Stimulated activated naive CD4-positive, alpha-beta T cell (primary cell): ENCODE measurements at regions not wholly inside any gene's neighbourhood (a gene's known extent, or its start where the extent isn't known, plus 50 kb on each side); places are given as distances from the start of the nearest gene placed in this dataset.

ENCODE experiments used
- DNase-seq, 6 experiments: peaks; one replicate each; lab custom pipeline; 2025; lab: John Stamatoyannopoulos, UW

DNA sequence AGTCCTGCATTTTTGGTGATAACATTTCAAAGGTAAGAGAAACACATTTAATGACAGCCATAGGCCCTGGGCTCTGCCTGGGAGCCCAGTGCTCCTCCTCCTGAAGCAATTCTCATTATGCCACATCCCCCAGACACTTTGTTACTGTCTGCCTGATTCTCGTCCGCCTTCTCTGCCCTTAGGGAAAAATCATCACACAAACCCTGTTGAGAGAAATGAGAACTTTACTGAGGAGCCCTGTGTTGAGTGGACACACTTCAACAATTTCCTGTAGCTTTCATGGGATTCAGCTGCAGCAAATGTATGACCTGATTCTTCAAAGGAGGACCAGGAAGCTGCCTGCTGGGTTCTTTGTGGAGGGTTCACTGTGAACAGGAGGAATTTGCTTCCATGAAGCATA lies 566.5 kb upstream of the FRG1 start:
- DNase-seq, result no peak

DNA sequence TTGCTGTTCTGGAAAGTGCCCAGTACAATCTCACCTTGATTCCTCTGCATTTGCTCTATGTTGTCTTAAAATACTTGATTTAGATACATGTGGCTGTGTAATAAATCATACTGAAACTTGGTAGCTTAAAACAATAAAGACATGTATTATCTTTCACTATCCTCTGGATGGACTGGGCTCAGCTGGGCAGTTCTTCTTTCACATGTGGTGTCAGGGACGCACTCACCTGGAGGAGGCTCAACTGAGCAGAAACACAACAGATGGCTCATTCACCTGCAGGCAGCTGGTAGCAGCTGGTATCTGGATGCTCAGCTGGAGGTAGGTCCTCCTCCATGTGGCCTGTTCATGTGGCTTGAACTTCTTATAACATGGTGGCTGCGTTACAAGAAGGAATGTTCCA lies 563.8 kb upstream of the FRG1 start:
- DNase-seq, result no peak

DNA sequence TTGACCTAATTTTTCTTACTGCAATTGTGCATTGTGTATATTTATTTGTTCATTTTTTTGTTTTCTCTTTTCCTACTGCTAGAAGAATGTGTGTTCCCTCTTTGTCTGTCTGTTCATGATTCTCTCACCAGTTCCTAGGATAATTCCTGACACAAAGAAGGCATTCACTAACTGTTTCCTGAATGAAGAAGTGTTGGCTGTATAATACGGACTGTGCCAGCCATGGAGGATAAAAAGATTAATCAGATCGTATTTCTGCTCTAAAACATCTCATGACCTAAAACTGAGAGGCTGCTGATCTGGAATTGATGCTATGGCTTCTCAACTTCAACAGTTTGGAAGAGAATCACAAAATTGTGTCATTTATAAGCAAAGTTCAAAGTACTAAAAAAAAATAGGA lies 563.1 kb upstream of the FRG1 start:
- DNase-seq, result no peak

DNA sequence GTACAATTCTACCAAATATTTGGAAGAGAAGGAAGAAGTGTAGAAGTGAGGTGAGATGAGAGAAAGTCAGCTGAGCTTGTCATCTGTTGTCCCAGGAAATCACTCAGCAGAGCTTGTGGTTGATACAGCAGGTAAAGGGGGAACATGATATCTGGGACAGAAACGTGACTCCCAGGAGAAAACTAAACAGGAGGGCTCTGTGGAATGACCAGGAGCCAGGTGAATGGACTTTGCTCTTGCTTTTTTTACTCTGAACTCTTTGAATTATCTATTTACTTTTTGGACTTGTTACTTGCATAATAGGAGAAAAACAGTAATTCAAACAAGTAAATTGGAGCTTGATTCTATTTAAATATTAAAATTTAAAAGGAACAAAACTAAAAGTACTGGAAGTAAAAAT lies 555.6 kb upstream of the FRG1 start:
- DNase-seq, result no peak

DNA sequence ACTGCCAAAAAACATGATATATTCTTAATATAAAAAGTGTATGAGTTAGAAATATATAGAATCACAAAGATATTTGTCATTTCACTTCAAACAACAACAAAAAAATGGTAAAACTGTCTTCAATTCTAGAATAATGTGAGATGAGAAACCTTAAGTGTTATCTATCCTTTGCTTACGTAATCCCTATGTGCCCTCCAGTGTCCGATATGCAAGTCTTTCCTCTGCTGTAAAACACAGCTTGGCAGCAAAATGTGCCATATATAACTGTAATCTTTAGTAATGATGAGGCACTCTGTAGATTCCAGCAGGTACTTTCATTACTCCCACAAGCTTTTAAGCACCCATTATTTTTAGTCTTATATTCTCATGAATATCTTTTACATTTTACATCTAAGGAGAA lies 555.1 kb upstream of the FRG1 start:
- no peak for DNase-seq

DNA sequence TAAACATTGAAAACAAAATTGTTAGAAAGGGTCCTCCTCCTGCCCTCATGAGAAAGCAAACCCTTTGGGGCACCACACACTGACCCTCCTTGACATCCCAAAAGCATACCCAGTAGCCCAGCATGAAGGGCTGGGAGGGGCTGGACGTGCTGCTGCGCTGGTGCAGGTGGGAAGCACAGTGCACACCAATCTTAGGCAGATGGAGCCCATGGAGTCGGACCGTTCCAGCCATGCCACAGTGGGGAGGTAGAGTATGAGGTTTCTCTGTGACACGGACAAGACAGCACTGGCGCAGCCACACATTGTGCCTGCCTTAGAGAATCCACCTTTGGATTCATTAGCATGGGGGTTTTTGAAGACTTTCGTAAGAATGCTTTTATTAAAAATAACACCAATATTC lies 544.2 kb upstream of the FRG1 start:
- no peak for DNase-seq

DNA sequence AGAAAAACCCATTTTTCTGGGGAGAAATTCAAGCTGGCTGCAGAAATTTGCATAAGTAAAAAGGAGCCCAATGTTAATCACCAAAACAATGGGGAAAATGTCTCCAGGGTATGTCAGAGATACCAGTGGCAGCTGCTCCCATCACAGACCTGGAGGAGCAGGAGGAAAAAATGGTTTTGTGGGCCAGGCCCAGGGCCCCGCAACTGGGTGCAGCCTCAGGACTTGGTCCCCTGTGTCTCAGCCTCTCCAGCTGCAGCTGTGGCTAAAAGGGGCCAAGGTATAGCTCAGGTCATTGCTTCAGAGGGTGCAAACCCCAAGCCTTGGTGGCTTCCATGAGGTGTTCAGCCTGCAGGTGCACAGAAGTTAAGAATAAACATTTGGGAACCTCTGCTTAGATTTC lies 536.4 kb upstream of the FRG1 start:
- DNase-seq, result no peak

DNA sequence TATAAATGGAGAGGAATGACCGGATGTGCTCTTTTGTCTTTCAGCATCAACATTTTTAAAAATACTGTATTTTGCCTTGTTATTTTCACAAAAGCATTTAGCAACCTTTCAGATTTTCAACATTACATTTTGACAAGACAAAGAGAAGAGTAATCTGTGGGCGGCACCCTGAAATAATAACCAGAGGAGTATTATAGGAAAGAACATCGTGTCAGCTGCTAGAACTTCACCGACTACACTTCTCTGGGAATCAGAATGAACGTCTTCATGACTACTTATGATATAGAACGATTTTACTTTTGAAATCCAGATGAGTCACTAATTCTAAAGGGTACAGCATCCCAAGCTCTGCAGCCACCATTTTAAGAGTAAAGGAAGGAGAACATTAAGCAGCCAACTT lies 531.5 kb upstream of the FRG1 start:
- DNase-seq, result no peak

DNA sequence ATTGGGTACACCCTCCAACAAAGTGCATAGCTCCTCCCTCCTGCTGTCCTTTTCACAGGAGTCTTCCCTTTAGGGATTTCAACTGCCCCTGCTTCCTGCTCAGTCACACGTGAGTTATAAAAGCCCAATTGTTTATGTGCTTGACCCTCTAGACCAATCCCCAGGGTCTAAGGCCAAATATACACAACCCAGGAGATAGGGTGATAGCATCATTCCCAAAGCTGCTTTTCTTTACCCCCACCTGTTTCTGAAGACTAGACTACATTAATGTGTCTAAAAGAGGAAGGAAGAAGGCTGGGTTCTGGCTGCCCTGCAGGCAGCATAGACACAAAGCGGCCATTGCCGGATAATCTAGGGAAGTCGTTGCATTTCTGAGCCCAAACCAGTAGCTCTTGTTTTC lies 526.7 kb upstream of the FRG1 start:
- no peak for DNase-seq

DNA sequence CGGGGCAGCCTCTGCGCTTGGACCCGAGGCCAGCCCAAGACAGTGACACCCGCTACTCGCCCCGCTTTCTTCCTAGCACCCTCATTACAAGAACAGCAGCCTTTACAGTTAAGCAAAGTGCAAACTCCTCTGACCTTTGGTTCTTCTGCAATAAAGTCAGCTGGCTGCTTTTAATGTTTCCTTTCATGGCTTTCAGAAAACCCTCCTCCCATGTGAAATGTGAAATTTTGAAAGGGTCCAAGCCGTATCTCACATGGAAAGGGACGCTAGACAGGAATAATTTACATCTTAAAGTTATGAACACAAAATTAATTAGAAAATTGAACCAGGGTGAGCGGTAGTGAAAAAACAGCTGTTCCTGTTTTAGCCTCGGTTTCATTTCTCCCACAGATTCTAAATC lies 520.1 kb upstream of the FRG1 start:
- no peak for DNase-seq

DNA sequence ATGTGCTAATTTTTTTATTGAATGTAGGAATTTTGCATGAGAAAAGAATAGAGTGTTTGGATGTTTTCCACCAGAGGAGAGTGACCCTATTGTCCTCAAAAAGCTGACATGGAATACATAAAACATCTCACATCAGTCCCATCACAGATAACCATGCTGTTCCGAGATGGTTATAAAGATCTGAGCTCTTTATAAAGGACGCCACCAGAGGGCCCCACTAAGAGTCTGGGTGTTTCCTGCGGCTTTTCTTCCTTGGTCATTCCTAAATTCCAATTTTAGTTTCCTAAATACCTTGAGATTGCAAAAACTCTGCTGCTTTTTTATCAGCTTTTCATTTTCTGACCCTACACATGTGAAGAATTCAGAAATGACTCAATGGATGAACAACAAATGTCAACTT lies 504.5 kb upstream of the FRG1 start:
- DNase-seq, result no peak

DNA sequence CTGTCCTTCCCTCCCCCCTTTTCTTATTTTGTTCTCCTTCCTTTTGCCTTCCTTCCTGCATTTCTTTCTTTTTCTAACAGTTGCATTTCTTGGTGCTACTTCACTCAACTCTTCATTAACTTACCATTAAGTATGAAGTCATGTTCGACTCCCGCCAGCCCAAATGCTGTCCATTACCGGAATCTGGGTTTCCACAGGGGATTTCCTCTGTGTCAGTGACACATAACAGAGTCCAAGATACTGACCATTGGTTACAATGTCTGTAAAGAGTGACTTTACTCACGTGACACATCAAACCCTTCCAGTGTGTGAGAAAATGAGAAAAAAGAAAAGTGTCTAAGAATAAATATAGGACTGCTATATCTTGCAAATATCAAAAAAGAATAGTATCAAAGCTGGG lies 500.0 kb upstream of the FRG1 start:
- DNase-seq, result no peak

DNA sequence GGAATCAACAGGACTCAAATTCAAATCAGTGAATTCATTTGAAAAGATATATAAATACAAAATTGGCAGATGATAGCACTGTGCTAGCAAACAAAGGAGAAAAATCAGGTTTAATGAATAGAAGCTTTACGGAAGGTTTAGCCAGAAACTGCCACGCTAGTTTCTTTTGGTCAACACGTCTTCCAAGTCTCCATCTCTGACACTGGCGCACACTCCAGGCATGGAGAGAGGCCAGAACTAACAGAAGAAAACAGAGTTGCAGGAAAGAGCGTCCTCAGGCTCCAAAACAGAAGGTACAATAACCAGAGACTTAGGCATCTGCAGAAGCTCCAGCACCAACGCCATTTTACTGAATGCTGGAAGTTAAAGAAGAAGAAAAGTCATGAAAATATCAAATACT lies 497.3 kb upstream of the FRG1 start:
- DNase-seq, result no peak

DNA sequence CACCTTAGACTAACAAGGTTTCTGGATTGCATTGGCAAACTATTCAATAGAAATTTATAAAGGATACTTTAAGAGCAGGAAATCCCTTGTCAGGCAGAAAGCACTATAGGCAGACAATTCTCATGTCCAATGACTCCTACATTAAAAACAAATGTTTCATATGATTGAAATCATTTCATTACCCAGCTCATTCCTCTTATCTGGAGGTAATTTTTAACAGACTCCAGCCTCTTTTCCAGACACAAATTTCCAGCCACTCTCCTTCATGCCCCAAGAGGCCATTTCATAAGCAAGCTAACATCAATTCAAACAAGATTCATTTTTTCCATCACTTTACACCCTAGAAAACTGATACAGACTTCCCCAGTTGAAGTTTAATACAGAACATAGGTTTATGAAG lies 495.1 kb upstream of the FRG1 start:
- no peak for DNase-seq

DNA sequence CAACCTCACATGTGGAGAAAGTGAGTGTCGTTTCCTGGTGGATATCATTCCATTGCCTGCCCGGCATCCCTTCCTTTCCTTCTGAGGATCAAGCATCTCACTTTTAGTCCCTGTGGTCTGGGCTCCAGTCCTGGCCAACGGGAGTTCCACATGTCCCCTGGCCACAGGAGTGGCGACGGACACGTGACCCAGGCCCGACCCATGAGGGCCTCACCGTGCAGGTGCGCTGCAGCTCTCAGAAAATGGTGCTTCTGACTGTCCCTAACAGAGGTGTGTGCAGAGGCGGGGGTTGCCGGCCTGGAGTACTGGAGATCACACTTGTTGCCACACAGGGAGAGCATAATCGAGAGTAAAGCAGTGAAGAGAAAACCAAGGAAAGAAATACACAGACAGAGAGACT lies 476.9 kb upstream of the FRG1 start:
- DNase-seq, result no peak

DNA sequence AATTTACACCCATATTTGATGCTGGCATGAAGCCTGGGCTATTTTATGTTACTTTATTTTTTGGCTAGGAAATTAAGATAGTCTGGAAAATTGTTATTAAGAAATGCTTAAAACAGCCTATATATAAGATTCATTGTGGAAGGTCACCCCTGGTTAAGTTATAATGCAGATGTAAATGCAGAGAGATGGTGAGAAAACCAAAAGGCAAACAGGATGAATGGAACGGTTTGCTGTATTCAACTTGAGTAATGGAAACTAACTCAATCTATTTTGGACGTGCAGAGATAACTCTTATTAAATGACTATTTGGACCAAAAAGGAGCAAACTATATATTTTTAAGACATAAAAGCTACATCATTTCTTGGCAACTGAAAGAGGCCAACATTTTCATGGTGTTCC lies 446.3 kb upstream of the FRG1 start:
- no peak for DNase-seq

DNA sequence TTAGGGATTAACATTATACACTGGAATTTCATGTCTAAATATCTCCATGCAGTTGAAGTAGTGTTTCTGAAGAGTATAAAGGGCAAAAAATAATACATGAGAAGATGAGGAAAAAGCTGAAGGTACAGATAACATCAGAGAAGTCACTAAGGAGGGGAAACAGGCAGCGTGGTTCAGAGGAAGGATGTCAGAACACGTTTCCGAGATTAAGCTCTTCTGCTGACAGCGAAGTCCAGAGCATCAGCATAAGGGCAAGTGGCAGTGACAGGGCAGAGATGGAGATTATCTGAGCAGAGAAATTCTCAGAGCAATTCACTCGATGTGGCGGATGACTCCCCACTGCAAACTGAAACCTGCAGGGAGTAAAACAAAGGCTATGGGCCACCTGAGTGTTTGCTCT lies 443.2 kb upstream of the FRG1 start:
- DNase-seq, result no peak

DNA sequence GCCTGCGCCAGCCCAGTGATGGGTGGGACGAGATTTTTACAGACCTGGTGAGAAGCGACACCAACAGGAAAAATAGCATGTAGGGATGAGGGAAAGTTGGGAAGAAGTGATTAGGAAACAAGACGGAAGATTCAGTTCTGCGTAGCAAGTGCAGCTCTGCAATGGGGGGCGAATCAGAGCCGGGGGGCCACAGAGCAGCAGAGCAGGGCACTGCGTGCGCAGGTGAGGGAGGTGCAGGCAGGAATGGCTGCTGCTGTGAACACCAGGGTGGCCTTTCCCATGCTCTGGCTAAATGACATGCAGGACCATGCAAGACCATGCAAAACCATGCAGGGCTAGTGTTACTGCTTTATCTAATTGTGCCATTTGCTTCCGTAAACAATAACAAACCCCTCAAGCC lies 442.7 kb upstream of the FRG1 start:
- no peak for DNase-seq

DNA sequence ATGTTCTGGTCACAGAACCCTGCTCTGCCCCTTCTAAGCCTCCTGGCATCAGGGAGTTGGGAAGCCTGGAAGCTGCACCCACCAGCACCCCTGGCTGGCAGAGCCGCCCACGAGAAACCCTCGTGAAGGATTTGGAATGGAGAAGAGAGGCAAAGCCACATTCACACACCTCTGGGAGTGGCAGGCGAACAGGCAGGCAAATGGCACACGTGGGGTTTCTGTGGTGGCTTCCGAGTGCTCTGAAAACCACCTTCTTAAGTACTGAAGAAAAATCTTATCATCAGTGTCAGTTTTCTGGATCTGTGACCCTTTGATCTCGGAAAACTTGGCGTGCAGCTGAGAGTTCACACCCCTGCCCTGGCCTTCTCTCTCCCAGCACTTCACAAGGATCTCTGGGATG lies 442.2 kb upstream of the FRG1 start:
- no peak for DNase-seq

DNA sequence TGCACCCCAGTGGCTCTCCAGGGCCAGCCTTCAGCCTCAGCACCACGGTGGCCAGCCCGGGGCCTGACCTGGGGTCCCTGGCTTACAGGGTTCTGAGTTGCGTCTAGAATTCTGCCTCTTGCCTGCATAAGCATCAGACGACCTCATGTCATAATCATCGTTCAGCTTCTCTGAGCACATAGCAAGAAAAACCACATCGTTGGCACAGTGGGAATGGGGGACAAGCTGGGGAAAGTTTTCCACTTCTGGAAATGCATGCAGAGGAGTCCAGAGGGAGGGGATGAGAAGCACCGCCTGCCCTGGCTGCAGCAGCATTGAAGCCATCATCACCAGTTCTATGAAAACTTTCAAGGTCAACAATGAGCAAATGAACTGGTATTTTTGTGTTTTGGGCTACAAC lies 441.0 kb upstream of the FRG1 start:
- DNase-seq, result no peak

DNA sequence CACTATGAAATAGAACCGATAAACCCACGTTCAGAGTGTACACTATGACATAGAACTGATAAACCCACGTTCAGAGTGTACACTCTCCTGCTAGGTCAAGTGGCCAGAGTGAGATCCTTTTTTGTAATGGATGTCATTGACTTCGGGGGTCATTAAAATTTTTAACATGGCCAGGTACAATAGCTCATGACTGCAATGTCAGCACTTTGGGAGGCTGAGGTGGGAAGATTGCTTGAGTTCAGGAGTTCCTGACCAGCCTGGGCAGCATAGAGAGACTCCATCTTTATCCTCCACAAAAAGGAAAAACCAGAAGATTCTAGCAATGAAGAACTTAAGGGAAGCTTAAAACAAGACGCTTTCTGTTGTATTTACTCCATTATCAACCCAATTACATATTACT lies 439.7 kb upstream of the FRG1 start:
- DNase-seq, result no peak

DNA sequence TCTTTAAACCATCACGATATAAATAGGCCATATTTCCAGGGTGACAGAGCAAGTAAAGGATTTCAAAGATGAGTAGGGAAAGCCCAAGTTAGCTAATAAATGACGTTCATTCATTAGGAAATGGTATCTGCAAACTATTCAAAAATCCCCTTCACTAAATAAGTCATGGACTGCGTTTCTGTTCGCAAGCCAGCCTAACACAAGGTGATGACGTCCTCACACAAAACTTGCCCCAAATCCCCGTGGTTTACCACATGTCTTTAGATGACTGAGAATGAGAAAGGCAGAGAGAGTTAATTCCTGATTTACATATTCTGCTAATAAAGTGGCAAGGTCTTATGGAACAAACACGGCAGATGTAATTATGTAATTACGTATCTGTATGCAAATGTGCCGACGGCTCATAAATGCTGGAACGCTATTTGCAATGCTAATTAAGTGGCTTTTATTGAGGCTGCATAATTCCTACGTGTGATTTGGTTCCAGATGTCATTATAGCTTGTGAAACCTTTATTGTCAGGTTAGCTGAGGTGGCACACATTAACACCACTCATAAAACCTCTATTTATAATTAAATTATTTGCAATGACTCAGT lies 437.7 kb upstream of the FRG1 start:
- no peak for DNase-seq

DNA sequence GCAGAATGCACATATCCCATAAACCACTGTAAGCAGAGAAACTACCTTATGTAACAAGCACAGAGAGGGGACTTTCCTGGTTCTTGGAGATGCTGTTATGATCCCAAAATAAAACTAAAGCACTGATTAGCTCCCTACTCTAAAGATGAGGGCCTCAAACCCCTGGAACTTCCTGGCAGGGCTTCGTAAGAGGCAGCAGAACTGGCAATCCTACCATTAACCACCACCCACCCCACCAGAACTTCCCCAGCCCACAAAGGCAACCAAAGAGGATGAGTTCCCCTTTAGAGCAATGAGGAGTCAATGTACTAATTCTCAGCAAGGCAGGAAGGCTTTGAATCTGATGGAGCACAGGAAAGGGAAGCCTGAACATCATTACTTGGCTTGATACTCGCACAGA lies 436.5 kb upstream of the FRG1 start:
- DNase-seq, result no peak

DNA sequence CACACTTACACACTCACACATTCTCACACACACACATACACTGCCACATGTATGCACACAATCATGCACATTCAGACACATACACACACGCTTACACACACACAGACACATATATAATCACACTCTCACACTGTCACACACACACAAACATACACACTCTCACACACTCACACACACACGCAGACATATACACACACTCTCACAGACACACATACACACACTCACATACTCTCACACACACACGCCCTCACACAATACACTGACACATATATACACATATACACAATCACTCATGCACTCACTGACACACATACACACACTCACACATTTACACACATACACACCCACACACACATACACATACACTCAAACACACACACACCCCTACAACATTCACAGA lies 435.3 kb upstream of the FRG1 start:
- no peak for DNase-seq

DNA sequence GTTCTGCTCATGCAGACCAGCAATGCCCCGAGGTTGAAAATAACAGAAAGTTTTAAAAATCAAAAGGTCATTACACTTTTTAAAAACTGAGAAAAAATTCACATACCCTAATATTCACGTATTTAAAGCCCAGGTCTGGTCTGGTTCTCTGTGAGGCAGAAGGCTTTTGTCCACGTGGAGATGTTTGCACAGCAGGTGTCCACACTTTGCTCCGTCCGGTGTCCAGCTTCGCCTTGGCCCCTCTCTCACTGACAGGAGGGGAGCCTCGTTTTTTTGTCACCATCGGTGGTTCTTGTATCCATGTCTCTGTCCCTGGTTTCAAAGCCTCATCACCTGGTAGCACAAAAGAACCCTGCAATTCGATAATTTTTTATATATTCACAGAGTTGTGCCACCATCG lies 434.6 kb upstream of the FRG1 start:
- no peak for DNase-seq
